Liver (tissue), 8 donors: ENCODE measurements at regions not wholly inside any gene's neighbourhood (a gene's known extent, or its start where the extent isn't known, plus 50 kb on each side); places are given as distances from the start of the nearest gene placed in this dataset.

Experiments
- DNase-seq: peaks from one replicate; pipeline ENCODE4 v3.0.0-alpha.2; 2017; ENCODE audit warnings: low spot score
- H3K27ac ChIP-seq, 2 donors: one replicate each; pipeline ENCODE4 v1.7.0; 2013; ENCODE audit warnings: inconsistent platforms in 2 of 2, low read length in 2 of 2, control low read depth in 1 of 2, low read depth in 1 of 2, mild to moderate bottlenecking in 1 of 2
- H3K27me3 ChIP-seq, 4 donors: one replicate each; pipeline versions ENCODE4 v1.6.1 to v1.7.0; 2013; ENCODE audit warnings: low read length in 3 of 4, inconsistent platforms in 1 of 4, mild to moderate bottlenecking in 1 of 4, moderate library complexity in 1 of 4; ENCODE audit not compliant: control insufficient read depth in 4 of 4, insufficient read depth in 4 of 4
- H3K36me3 ChIP-seq, 4 donors: one replicate each; pipeline versions ENCODE4 v1.6.1 to v1.7.0; 2013; ENCODE audit warnings: low read length in 3 of 4, mild to moderate bottlenecking in 3 of 4, low read depth in 1 of 4, moderate library complexity in 1 of 4; ENCODE audit not compliant: control insufficient read depth in 4 of 4, insufficient read depth in 3 of 4
- H3K4me1 ChIP-seq, 4 donors: one replicate each; pipeline versions ENCODE4 v1.6.1 to v1.7.0; 2013; ENCODE audit warnings: low read length in 3 of 4, mild to moderate bottlenecking in 3 of 4, moderate library complexity in 1 of 4; ENCODE audit not compliant: control insufficient read depth in 4 of 4, insufficient read depth in 4 of 4
- H3K4me3 ChIP-seq, 3 donors: one replicate each; pipeline versions ENCODE4 v1.6.1 to v1.7.0; 2013; ENCODE audit warnings: low read length in 3 of 3, control low read depth in 1 of 3, low read depth in 1 of 3, mild to moderate bottlenecking in 1 of 3
- H3K9ac ChIP-seq, 2 donors: one replicate each; pipeline ENCODE4 v1.7.0; 2013; ENCODE audit warnings: low read length in 2 of 2, mild to moderate bottlenecking in 2 of 2, moderate library complexity in 2 of 2, control low read depth in 1 of 2, low read depth in 1 of 2
- H3K9me3 ChIP-seq, 4 donors: one replicate each; pipeline versions ENCODE4 v1.6.1 to v1.7.0; 2013; ENCODE audit warnings: low read length in 3 of 4; ENCODE audit not compliant: control insufficient read depth in 4 of 4
- CTCF ChIP-seq: fragments of 150-350 bp; IDR thresholded peaks from 2 replicates; pipeline ENCODE4 v1.5.1; 2017; ENCODE audit warnings: improper control_type of control experiment, low read depth, low read length; ENCODE audit not compliant: missing input control
- FOXA1 ChIP-seq: IDR thresholded peaks from 2 replicates; pipeline ENCODE4 v1.6.1; 2016; ENCODE audit warnings: antibody characterized with exemption
- FOXA2 ChIP-seq: IDR thresholded peaks from 2 replicates; pipeline ENCODE4 v1.6.1; 2016; ENCODE audit warnings: antibody characterized with exemption
- GABPA ChIP-seq, 2 donors: IDR thresholded peaks in 1 of 2; conservative IDR thresholded peaks in 1 of 2; 2 replicates each; pipeline ENCODE4 v1.6.1; 2016; ENCODE audit warnings: antibody characterized with exemption in 2 of 2, mild to moderate bottlenecking in 1 of 2, moderate library complexity in 1 of 2
- HNF4A ChIP-seq, 2 donors: conservative IDR thresholded peaks; 2 replicates each; pipeline ENCODE4 v1.6.1; 2016; ENCODE audit warnings: antibody characterized with exemption in 2 of 2, mild to moderate bottlenecking in 2 of 2
- JUND ChIP-seq, 2 donors: IDR thresholded peaks; 2 replicates each; pipeline ENCODE4 v1.6.1; 2016; ENCODE audit warnings: antibody characterized with exemption in 2 of 2
- RAD21 ChIP-seq, 2 donors: IDR thresholded peaks; 2 replicates each; pipeline ENCODE4 v1.6.1; 2016; ENCODE audit warnings: antibody characterized with exemption in 2 of 2, mild to moderate bottlenecking in 2 of 2
- SP1 ChIP-seq: IDR thresholded peaks from 2 replicates; pipeline ENCODE4 v1.6.1; 2018; ENCODE audit warnings: antibody characterized with exemption, mild to moderate bottlenecking
- TAF1 ChIP-seq: conservative IDR thresholded peaks from 2 replicates; pipeline ENCODE4 v1.6.1; 2016; ENCODE audit warnings: antibody characterized with exemption, mild to moderate bottlenecking
- YY1 ChIP-seq: IDR thresholded peaks from 2 replicates; pipeline ENCODE4 v1.6.1; 2016; ENCODE audit warnings: antibody characterized with exemption, mild to moderate bottlenecking
- ZBTB33 ChIP-seq: IDR thresholded peaks from 2 replicates; pipeline ENCODE4 v1.6.1; 2016; ENCODE audit warnings: antibody characterized with exemption
- WGBS: extraction: QIAGEN DNeasy Blood & Tissue Kit; methylation state at CpG from one replicate; pipeline ENCODE4 v1.1.7; 2013; 5-methylcytosine and 5-hydroxymethylcytosine counted together
- donor health status: healthy.
- donor health status: healthy.
- donor health status: healthy.
- donor health status: healthy.
- donor health status: healthy.

- TF ChIP-seq CTCF = no peak
- no peak for TF ChIP-seq RAD21 (IDR thresholded peaks at IDR 0.05)
- no peak for TF ChIP-seq JUND (IDR thresholded peaks at IDR 0.05)
- no peak for TF ChIP-seq GABPA (IDR thresholded peaks at IDR 0.05 in 1 of 2, conservative IDR thresholded peaks at IDR 0.05 in 1 of 2)
These were observed 292.3 kb downstream of the METTL15 start (continued) for GRCh38 chr11:28400331-28401100.

- Histone ChIP-seq H3K27me3 (no peaks in the 10 kb centered on the region), H3K4me1 (no peaks in the 10 kb centered on the region), H3K9me3 (no peaks in the 10 kb centered on the region), H3K36me3 (no peaks in the 10 kb centered on the region), H3K4me3 (no peak overlapping the region), H3K27ac (no peak overlapping the region), H3K9ac (no peak overlapping the region)
- WGBS = 90% methylated on average over 5 of the region's 5 CpGs
- no peak for TF ChIP-seq HNF4A (conservative IDR thresholded peaks at IDR 0.05)
- TF ChIP-seq SP1 = no peak
- no peak for TF ChIP-seq TAF1
- no peak for DNase-seq
These were observed 285.2 kb downstream of the METTL15 start for GRCh38 chr11:28393348-28393747.

- TF ChIP-seq SP1 (no peak), FOXA2 (no peak), FOXA1 (no peak), YY1 (no peak), TAF1 (no peak), CTCF (no peak), ZBTB33 (no peak)
- 93% methylated on average over 4 of the region's 4 CpGs for WGBS
- H3K27ac ChIP-seq = no peak overlapping the region
- H3K4me1 ChIP-seq = no peaks in the 10 kb centered on the region
- no peaks in the 10 kb centered on the region for H3K36me3 ChIP-seq
- H3K27me3 ChIP-seq = no peaks in the 10 kb centered on the region
- no peak overlapping the region for H3K4me3 ChIP-seq
- H3K9me3 ChIP-seq = peaks cover 0 to 2% (median 0%) of the 10 kb centered on the region in 4 donors
- DNase-seq = no peak
- H3K9ac ChIP-seq = no peak overlapping the region
These were observed 276.2 kb downstream of the METTL15 start for GRCh38 chr11:28384418-28384817.
